Stimulated activated CD4-positive, alpha-beta T cell treated with anti-CD3 and anti-CD28 coated beads, Interleukin-4, amount 100 ng/mL, for 4 hours (primary cell): ENCODE measurements at regions not wholly inside any gene's neighbourhood (a gene's known extent, or its start where the extent isn't known, plus 50 kb on each side); places are given as distances from the start of the nearest gene placed in this dataset.

Experiments used
- DNase-seq, 2 experiments: peaks; one replicate each; pipeline ENCODE4 v3.0.0-alpha.2; 2020

DNA sequence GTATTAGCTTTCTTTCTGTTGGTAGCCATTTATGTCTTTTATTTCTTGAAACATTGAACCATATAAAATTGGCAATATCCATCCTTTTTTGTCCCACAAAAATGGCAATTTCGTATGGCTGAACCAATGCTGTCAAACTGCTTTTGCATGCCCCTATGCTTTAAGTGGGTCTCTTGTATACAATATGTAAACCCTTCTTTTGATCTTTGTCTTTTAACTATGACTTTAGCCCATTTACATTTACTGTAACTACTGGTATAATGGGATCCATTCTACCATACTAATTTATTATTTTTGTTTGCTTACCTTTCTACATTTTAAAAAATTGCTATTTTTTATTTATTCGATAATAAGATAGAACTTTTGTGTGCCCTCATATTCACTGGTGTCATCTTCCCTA is 93.4 kb downstream of the TENT4A start:
- DNase-seq: no peak

DNA sequence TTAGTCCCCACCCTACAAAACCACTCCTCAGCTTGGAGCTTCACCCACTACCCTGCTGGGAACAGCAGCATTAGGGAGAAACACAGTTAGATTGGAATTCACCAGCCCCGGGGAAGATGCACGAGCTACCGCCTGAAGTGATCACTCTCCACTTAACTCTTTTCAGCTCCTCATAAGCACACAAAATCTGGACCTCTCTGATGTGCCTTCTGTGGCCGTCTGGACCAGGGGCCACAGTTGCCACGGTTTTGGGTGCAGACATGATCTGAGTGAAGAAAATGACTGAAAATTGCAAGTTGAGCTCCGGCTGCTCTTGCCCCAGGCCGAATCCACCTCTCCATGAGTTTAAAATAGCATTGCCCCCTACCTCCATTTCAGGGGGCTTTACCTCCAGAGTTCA is 95.2 kb downstream of the TENT4A start:
- no peak for DNase-seq

DNA sequence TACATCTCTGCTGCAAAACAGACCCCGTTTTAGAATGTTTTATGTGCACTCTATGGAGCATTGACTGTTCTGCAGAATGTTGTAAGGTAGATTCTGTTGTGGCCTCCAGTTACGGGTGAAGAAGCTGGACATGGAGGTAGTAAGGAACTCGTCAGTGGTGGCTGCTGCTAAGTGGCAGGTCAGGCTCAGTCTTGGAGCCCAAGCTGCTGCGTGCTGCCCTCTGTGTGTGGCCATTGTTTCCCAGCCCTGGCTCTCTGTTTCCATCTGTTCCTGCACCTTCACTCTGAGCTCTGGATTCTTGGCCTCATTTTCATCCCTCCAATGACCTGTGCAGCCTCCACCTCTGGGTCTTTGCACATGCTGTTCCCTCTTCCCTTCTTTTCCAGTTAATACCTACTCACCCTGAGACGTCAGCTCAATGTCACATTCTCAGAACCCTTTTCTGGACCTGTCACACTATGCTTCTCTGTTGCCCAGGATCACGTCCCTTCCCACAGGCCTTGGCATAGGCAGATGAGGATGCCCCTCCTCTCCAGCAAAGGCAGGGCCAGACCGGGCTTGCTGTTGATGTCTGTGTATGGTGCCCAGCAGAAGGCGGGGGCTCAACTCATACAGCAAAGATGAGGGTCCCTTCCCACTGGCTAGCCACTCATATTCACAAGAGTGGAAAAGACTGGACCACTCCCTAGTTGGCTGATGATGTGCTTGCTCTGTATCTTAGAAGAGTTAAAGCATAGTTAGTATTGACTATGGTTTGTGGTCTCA is 97.6 kb downstream of the TENT4A start:
- no peak for DNase-seq

DNA sequence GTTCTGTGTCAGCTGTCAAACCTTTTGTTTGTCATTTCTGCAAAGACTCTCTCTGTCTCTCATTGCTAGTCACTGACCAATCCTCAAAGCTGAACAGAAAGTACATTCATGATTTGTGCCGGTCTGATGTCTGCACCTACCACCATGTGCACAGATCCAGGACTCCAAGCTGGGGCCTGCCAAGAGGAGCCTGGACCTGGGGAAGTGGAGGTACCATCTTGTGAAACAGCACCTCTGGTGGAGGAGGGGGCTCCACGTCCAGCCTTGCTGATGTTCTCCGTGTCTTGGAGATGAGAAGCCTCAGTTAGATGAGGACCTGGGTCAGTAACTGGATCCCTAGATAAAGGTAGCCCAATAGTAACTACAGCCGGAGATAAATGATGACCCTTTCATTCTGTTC is 98.9 kb downstream of the TENT4A start:
- DNase-seq: no peak

DNA sequence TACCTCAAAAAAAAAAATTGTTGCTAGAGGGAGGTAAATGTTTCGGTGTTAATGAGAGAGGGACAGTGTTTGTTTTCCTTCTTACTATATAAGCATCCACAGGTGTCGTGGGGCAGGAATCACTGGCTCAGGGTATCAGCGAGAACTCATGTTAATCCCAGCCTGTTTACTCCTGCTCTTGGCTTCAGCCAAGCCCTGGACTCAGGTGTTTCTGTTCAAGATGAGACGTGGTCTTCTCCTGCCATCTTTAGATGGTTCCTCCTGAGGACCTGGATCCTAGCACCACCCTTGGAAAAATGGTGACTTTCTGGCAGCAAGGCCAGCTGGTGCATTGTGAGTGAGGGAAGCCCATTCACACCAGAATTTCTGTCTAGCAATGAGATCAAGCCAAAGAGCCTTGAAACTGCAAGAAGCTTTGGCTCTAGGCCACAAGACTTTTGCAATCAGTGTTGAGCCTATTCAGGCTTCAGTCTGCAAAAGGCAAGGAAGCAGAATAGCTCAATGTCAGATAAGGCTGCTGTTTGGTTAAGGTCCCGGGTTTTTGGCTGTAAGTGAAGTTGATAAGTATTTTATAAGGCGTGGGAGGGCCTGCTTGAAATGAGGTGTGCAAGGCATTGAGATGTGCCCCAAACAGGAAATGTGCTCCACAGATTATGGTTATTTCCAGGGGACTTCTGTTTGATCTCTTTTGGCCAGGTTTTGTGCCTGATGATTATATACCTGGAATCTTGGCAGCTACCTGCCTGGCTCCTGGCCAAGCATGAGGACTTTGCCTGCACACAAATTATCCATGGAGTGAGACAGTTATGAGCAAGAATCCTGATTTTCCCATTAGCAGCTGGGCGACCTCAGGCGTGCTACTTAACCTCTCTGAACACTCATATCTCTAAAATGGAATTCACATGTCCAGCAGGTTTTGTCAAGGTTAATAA is 99.8 kb downstream of the TENT4A start:
- DNase-seq: no peak

DNA sequence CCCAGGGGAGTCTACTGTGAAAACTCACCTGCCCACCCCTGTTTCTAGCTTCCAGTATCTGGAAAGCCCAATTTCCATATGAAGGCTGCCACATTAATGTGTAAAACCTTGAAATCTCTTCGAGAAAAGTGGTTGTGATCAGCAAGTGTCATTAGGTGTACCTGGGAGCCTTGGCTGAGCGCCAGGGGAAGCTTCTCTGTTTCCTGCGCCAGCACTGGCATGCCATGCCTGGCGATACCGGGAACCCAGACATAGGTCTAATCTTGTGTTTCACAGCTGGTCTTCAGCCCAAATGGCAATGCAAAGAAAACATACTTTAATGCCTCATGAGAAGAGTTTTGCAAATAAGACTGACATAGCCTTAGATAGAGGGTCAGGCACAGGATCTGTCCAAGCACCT is 101.6 kb downstream of the TENT4A start:
- DNase-seq: no peak

DNA sequence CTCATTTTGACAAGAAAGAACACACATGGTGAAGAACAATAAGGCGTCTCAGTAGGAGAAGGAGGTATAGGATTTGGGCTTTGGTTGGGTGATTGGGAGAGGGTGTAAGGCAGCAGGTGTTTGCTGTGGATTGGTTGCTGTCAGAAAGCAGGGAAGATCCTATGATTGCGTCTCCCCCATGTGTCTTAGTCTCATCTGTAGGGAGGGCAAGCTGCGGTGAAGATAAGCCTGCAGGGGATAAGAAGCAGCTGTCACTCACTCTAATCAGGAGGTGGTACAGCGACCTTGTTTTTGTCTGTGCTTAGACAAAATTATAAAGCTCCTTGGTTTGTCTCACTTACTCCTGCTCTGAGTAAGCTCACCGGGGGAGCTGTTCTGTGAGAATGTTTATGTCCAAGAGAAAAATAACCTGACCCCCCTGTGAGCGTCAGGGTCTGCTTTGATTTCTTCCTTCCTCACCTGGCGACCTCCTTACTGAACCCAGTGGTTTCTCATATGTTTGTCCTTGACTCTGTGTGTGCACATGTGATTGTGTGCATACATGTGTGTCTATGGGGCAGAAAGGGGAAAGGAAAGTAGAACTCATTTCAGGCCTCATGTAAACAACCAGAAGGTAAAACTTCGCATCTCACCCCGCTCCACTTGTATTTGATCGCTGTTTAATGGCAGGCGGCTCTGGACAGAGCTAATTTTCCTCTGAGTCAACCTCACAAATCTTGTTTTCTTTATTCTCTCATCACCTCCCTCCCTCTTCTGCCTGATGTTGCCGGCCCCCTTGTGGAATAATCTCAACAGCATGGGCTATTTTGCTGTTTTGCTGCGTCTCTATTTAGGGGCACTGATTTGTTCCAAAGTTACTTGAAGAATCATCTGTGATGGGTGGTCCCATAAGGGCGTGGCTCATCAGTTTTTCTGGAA is 105.6 kb downstream of the TENT4A start:
- no peak for DNase-seq

DNA sequence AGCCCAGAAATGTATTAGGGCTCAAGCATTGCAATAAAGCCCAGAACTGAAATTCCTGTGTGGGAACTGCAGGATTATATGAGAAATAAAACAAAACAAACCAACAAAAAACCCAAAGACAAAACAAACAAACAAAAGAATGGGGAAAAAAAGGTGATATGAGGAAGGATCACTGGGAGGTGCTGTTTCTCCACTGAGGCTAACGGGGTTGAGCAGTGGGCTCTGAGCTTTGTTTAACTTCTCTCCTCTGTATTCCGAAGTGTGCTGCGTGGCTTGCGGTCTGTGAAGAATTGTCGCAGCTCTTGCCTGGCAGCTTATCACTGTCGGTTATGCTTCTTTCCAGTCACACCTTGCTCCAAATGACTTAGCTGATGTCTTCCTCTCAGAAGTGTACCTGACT is 106.3 kb downstream of the TENT4A start:
- DNase-seq: no peak

DNA sequence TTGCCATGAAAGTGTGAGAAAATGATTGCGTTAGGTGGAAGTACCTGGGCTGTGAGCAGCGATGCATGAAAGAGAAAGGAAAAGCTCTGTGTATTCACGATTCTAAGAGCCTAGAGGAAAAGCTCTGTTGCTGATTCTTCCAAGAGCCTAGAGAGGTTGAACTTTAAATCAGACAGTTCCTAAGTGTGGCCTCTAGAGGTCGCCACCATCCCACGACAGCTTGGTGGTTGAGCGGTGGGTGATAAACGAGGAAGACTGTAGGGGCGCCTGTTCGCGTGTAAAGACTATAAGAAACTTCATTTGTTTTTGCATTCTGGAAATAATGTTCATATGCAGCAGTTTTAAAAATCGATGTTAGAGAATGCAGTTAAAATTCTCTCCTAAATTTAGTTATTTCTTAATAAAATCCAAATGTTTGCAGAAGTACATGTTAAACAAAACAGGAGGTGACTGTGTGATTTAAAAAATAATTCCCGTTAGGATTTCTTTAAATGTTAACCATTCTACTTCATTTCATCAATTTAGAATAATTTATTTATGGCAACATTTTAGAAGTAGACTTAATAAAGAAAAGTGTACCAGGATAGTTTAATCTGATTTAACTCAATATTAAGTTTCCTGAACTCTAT is 107.7 kb downstream of the TENT4A start:
- DNase-seq: peak; percentile 10 to 42

DNA sequence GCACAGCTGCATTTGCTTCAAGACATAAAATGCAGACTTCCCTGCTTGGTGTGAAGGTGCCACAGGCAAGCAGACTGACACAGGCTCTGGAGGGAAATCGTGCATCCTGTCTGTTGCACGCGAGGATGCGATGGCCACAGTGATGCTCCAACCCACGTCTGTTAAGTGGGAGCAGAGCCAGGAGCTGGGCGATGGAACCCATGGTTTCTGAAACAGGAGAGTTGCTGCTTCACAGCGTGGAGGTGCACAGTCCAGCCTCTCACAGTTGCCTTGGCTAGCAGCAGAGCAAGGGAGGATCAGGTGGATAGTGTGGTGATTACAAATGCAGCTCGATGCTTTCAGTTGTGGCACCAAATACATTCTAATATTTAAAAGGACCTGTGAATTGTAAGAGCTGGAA is 108.8 kb downstream of the TENT4A start:
- no peak for DNase-seq

DNA sequence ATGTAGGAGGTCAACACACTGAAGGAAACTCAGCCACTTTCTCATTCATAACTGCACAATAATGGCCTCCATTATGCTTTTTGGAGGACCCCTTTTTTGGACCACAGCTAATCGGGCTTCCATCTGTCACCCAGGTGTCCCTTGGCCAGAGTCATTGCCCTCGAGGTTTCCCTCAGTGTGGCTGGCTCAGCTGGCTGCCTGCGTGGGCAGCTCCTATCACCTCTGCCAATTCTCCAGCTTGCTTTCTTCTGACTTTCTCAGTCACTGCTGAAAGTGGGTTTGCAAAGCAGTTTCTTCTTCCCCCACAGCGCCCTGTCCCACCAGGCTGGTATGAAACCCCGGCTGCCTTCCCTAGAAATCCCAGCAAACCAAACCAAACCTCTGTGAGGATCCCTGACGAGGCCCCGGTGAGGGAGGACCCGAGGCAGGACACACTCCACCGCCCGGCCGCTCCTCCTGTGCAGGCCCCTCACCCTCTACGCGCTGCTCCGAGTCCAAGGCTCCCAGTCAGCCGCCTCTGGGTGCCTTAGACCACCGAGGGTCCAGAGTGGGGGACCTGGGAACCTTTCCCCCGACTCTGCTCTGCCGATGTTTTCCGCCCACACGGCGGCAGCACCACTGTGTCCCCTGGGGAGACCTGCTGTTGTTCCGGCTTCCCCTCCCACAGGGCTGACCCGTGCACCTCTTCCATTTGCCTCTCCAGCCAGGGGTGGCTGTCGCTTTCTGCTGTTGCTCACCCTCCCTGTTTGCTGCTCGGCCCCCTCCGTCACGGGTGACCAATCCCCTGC is 109.5 kb downstream of the TENT4A start:
- DNase-seq: no peak

DNA sequence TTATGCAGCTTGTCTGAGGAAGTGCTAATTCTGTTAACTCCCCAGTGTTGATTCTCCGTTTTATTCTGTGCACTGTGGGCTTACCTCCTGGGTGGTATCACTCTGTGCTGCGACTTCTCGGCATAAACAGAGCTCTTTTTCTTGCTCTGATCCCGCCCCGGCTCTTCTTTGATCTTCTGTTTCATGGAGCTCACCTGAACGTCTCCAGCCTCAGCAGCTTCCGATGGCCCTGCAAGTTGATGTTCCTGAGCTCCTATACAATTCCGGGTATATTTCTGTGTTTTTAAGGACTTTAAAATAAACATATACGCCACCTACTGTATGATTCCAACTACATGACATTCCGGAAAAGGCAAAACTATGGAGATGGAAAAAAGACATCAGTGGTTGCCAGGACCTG is 110.8 kb downstream of the TENT4A start:
- no peak for DNase-seq

DNA sequence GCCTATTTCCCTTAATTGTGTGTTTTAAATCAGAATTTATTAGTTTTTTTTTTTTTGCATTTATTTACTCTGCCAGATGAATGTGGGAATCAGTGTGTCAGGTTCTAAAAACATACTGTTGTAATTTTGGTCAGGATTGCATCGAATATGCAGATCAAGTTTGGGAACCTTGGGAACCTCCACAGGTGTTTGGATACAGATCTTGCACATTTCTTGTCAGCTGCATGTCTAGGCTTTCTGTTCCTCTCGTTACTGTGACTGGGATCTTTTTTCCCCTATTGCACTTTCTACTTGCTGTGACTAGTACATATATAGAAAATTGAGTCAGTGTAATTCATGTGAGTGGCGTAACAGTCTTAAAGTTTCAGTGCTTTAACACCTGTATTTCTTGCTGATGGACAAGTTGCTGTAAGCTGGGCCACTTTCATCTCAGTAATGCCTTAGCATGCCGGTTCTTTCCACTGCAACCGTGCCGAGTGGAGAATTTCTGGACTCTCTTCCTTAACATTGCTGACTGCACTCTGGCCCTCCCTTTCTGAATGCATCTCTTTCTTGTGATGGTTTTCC is 112.5 kb downstream of the TENT4A start:
- DNase-seq: no peak

DNA sequence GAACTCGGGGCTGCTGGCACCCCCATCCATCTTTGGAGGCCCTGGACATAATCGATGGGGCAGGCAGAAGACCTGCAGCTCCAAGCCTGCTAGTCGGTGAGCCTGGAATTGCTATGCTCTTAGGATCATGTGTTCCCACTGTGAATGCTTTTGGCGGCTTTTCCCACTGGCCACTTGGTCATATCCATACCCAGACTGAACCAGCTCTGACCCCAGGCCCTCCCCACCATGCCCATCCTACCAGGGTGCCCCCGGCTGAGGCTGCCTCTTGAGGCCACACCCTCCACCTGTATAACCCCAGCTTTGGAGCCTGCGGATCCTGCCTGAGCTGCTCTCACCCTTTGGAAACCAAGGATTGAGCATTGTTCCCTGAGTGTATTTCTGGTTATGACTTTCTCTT is 113.5 kb downstream of the TENT4A start:
- no peak for DNase-seq

DNA sequence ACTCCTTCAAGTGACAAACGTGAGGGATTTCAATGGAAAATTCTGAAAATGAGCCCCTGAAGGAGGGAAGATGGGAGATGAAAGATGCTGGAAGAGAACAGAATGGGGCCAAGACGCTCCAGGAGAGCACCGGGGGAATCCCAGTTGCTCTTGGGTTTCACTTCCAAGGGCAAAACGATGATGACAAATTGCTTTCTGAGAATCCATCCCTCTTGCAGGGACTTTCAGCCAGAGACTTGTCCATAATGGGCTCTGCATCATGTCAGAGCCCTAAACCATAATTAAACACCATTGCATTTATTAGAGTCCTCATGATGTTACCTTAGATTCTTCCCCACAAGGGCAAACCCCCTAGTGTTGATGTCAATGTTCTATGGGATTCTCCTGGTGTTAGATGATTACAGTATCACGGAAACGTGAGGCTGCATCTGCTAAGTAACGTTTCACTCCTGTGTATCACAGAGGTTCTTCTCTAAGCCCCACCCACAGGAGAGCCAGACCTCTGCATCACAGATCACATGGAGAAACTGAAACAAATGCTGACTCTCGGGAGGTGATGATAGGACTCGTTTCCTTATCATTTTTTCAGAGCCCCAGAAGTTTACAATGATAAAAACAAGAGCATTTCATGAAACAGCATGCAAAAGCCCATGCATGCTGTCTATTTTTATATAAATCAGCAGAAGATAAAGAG is 114.4 kb downstream of the TENT4A start:
- DNase-seq: peak in 1 of 2 experiments; percentile 42

DNA sequence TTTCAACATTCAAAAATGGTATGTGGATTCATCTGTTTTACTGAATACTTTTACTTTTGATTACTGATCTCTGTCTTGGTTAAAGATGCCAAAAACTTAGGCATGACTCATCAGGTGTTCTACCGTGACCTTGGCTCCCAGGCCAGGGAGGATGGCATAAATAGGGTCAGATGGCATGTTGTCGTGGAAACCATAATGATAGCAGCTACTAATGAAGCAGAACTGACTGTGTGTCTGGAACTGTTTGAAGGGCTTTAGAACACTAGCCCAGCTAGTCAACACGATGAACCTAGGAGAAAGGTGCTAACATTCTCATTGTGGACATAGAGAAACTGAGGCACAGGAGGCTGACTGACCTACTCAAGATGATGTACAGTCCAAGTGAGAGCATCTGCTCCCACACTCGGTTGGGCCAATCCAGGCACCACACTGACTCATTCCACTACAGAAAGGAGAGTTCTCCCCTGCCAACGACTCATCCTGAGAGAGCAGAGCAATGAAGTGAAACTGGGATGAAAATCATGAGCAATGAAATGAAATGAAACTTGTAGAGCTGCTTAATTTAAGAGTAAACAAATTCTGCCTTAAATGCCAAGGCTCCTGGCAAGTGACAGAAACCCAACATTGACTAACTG is 116.0 kb downstream of the TENT4A start:
- peak in 1 of 2 experiments; percentile 27 for DNase-seq

DNA sequence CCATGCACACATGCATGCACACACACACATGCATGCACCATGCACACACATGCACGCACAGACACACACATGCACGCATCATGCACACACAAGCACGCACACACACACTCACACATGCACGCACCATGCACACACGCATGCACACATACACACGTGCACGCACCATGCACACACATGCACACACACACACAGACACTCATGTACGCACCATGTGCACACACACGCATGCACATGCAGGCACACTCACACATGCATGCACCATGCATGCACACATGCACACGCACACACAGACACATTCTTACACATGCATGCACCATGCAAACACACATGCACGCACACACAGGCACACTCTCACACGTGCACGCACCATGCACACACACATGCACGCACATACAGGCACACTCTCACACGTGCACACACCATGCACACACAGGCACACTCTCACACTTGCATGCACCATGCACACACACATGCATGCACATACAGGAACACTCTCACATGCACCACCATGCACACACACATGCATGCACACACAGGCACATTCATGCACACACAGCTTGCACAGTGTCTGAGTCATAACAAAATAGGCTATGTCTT is 117.5 kb downstream of the TENT4A start:
- no peak for DNase-seq

DNA sequence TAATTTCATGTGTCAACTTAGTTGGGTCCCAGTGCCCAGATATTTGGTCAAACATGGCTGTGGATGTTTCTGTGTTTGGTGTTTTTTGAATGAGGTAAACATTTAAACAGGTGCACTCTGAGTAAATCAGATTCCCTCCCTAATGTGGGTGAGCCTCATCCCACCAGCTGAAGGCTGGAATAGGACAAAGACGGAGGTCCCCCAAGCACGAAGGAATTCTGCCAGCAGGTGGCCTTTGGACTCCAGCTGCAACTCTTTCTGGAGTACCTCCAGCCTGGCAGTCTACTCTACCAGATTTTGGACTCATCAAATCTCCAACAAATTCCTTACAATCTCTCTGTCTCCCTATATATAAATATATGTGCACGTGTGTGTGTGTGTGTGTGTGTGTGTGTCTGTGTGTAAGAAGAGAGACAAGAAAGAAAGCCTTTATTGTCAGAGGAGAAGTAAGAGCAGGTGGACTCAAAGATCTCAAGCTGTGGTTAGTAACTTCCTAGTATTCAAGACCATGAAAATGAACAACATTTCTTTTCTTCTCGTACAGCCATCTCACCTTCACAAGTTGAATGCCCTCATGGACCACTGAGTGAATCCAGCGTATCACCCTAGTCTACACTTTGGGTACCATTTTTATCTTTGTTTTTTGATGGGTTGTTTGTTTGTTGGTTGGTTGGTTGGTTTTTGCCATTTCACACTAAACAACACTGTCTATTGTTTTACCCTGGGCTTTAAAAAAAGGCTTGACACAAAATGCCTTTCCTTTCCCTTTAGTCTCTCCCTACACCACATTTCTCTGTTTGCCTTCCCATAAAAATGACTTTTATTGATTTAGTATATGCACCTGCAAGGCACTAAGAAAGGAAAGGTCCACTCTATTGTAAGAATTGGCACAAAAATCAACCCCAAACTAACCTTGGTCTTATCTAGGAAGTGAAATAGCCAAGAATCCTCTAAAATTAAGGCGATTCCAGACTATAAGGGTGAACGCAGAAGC is 118.7 kb downstream of the TENT4A start:
- DNase-seq: no peak
